Anterior cingulate cortex (tissue), 58 donors: ENCODE measurements at regions not wholly inside any gene's neighbourhood (a gene's known extent, or its start where the extent isn't known, plus 50 kb on each side); places are given as distances from the start of the nearest gene placed in this dataset.

Source experiments
- DNase-seq, 58 donors: peaks; one replicate each; lab custom pipeline; 2025; lab: John Stamatoyannopoulos, UW

- DNase-seq: no peak
Measured at GRCh38 chr10:118246332-118247295, 95.5 kb downstream of the FAM204A start.

DNA sequence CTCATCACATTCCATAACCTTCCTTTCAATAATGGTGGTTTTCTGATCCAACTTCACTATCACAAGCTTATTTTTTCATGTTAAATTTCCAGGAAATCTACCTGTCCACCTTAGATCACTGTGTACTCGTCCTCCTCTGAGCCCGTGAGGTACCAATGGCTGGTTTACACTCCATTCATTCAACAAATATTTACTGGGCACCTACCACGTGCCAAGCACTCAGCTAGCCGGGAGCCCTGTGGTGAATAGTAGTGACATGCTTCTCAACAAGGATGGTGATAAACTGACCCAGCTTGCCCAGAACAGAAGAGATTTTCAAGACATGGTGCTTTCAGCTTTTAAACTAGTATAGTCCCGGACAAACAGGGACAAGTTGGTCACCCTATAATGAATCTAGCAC, 98.2 kb downstream of the FAM204A start:
- DNase-seq: no peak

DNA sequence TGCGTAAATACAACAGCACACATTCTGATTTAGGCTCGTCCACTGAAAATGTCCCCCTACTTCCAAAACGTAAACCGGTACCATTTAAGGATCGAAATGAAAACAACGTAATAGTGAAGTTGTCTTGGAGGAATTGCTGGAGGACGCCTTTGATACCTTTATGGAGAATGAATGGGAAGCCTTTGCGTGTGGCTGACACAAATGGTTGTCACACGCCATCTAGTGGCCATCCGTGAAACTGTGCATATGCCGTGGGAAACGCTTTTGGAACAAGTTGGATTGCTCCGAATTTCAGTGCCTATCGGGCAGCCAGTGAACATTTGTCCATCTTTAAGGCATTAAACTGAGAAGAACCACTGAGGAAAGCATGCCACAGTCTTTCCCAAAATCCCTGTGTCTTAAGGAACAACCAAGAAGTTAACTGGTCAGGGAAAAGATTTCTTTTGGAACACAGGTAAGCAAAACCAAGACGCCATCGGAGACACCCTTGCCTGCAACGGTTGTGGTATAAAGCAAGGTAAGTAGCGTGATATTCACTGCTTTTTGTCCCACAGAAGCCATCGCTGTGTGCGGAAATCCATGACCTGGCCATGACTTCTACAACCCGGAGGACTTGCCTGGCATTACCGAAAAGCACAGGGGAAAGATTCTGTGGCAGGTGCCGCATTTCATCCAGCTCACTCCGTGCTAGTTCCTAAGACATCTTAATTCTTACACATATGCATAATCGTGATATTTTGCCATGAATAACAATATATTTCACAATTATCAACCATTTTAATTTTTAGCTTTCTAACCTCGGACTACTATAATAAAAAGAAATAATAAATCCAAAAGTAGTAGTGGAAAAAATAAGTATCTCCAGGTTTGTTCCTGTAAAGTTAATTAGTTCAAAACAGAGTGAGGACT, 100.6 kb downstream of the FAM204A start:
- DNase-seq: peak in 55 of 58 donors; percentile 16 to 91 (median 62)

- no peak for DNase-seq
Measured at GRCh38 chr10:118239236-118239630, 102.9 kb downstream of the FAM204A start.

- no peak for DNase-seq
Measured at GRCh38 chr10:118238573-118239235, 103.4 kb downstream of the FAM204A start.

GRCh38 chr10:118237930-118238329, 104.2 kb downstream of the FAM204A start:
- no peak for DNase-seq

DNA sequence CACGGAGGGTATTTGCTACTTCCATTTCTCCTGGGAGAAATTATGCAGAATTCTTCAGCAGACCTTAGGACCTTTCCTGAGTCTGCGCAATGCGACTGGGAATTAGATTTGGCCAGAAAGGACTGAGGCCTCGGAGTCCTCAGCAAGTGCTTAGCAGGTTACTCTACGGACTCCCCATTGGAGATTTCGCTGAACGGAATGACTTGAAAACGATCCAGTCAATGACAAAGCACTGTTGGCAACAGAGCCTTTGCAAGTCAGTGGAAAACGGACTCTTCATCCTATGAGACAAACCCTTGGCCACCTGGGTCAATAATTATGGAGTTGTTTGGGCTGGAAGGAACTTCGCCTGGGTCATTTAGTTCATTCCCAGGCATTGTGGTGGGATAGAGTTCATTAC, 107.4 kb downstream of the FAM204A start:
- no peak for DNase-seq

GRCh38 chr10:118220346-118220850, 121.7 kb downstream of the FAM204A start:
- DNase-seq: no peak

DNA sequence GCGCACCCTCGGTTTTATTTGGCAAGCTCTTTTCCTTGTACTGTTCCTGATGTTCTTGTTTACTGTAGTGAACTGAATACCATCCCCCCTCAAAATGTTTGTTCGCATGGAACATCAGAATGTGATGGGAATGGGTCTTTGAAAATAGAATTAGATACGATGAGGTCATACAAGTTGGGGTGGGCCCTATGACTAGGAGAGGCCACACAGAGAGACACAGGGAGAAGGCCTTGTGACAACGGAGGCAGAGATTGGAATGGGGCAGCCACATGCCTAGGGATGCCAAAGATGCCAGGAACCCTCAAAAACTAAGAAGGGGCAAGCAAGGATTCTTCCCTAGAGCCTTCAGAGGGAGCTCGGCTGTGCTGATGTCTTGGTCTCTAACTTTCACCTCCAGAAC, 123.6 kb downstream of the FAM204A start:
- no peak for DNase-seq

DNA sequence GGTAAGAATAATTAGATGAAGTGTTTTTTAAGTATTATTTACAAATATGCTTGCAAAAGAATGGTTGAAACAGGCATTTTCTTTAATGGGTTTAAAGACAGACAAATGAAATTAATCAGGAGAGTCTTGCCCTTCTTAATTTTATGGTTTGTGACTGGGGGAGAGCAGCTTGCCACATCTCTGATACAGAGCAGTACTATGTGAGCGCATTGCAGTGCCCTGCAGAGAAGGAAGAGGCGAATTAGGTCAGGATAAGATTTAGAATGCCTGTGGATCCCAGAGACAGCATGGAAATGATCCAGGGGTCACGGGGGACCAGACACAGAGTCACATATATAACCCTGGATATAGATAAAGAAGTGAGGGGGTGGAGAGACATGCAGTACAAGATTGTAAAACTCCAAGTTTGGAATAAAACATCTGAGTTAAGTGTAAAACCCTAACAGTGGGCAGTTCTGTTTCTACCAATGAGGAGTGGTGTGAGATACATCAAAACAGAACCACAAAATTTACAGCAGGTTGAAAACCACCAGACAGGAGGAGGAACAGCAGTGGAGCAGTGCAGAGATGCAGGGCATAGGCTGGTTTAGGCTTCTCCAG, 125.5 kb downstream of the FAM204A start:
- DNase-seq: no peak

- DNase-seq: no peak
Measured at GRCh38 chr10:118216020-118216419, 126.1 kb downstream of the FAM204A start.

- DNase-seq: no peak
Measured at GRCh38 chr10:118214776-118215175, 127.3 kb downstream of the FAM204A start.

- no peak for DNase-seq
Measured at GRCh38 chr10:118213436-118213835, 128.7 kb downstream of the FAM204A start.

DNA sequence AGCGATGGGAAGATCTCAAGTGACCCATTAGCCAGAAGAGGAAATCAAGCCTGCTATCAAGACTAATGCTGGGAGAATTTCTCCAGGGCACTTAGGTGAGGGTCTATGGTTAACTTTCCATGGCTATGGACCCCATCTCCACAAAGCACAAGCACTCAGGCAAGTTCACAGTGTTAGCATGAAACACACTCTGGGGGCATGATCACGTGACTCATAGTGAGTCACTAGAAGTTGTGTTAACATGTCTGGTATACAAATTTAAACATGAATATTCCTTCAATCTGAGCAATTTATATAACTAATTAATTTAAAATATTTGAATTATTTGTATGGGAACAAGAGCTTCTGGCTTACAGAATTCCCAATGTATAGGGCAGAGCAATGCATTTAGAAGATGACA, 131.8 kb downstream of the FAM204A start:
- DNase-seq: no peak

DNA sequence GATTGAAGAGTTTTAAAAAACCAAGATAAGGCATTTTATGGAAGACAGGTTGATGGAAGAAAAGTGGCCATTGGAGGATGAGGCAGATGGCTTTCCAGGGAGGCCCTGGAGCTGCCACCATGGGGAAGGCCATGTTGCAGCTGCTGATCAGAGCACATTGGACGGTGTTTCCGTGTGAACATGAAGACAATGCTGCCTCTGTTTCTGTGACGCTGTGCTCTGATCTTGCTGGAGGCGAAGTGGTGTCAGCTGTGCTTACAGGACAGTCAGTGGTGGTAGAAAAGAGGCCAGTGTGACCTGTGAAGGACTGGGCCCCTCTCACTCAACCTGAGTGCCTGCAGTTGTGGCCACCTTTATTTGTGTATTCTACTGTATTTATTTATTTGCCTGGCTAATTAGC, 132.9 kb downstream of the FAM204A start:
- peak in 33 of 58 donors; percentile 2 to 75 (median 37) for DNase-seq

DNA sequence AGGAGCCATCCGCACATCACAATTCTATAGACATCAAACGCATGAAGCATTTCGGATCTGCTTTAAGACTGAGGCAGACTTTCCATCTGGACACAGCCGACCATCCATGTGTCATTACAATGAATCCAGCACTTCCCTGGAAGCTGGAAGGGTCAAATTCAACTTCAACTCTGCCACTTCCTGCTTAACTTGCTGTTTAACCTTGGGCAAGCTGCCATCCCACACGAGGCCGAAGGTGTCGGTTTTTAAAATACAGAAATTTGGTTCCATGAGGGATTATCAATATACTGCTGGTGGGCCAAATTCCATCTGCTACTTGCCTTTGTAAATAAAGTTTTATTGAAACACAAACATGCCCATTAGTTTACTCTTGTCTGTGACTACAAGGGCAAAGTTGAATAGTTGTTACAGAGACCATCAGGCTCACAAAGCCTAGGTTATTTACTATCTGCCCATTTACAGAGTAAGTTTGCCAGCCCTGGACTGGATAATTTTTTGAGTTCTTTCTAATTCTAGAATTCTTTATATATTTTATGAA, 134.6 kb downstream of the FAM204A start:
- DNase-seq: no peak

DNA sequence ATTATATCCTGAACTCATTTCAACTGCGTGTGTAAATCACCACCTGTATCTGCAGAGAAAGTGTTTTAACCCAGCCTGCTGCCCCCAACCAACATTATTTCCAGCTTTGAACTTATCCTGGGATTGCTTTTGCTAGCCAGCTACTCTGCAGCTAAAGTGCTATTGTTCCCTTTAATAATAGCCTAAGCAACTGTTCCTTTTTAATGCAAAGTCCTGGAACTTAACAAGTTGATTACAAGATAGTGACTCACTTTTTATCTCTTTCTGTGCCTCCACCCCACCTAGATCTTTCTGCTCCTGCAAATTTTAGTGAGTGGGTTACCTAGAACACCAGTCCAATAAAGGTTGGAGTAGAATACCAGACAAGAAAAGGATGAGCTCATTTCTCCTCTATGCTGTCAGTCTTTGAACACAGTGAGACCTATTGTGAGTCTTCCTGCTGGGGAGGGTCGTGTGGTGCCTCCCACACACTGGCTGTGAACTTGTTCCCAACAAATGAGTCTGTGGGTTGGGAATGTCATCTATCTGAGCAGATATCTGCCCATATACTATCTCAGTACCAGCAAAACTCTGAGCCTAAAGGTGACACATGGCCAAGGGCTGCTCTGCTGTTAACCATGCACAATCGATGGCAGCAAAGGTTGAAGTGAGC, 137.7 kb downstream of the FAM204A start:
- no peak for DNase-seq

DNA sequence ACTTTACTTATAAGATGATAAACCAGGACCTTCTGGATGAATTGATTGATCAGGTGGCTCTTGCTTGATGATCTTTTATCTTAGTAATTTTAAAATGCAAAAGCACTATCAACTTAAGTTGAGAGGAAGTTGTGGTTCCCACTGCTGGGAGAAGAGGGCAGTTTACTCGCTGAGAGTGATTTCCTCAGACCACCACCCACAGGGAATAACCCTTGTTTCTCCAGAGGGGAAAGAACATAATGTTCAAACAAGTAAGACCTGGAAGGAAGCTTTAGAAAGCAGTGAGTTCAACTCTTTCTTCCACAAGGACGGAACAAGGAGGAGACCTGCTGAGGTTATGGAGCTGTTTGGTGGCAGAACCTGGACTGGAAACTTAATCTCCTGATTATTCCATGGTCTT, 138.7 kb downstream of the FAM204A start:
- DNase-seq: no peak

DNA sequence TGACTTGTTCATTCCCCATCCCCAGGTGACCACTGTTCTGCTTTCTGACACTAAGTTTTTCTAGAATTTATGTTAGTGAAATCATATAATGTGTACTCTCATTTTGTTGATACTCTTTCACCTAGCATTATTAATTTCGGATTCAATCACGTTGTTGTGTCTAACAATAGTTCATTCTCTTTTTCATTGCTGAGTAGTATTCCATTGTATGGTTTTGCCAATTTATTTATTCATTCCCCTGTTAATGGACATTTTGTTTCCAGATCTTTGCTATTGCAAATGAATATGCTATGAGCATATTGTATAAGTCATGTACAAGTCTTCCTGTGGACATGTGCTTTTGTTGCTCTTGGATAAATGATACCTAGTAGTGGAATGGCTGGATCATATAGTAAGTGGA, 146.4 kb downstream of the FAM204A start:
- DNase-seq: no peak
